ENCODE measurements at regions not wholly inside any gene's neighbourhood (a gene's known extent, or its start where the extent isn't known, plus 50 kb on each side); places are given as distances from the start of the nearest gene placed in this dataset.

GRCh38 chr2:220279372-220279771, 651.9 kb downstream of the SLC4A3 start:
- FAIRE-seq: no peak
- no peaks in the 10 kb centered on the region for H3K9me3 ChIP-seq (replicated peaks; ENCODE audit: control insufficient read depth, insufficient read depth, low read depth, low read length)
- 6% methylated on average over 2 of the region's 2 CpGs for WGBS (ENCODE audit: insufficient coverage, low coverage, missing lambda C conversion rate)
- intact Hi-C loops (cut with micrococcal nuclease) (no loop called here), in situ Hi-C loops (cut with MboI) (no loop called here)
- no peak for TF ChIP-seq HBP1 (CRISPR knock-in tag; IDR thresholded peaks at IDR 0.05)
- TF ChIP-seq POU5F1 (IDR thresholded peaks at IDR 0.05; ENCODE audit: borderline replicate concordance, low read depth, low read length, partially characterized antibody): no peak
- no peak for TF ChIP-seq GATAD2B (IDR thresholded peaks at IDR 0.05; ENCODE audit: borderline replicate concordance)
- TF ChIP-seq NEUROD1 (IDR thresholded peaks at IDR 0.05; ENCODE audit: borderline replicate concordance, low read depth, low read length, partially characterized antibody): no peak
- TF ChIP-seq ZNF717 (CRISPR knock-in tag; IDR thresholded peaks at IDR 0.05): no peak
- no peak for TF ChIP-seq PTBP1 (IDR thresholded peaks at IDR 0.05; ENCODE audit: low read depth, low read length)
- no peak for TF ChIP-seq U2AF2 (optimal IDR thresholded peaks at IDR 0.05; ENCODE audit: low read depth, low read length)
- TF ChIP-seq ZNF699 (CRISPR knock-in tag; IDR thresholded peaks at IDR 0.05; ENCODE audit: insufficient replicate concordance): no peak
- no peak for TF ChIP-seq BRCA1 (IDR thresholded peaks at IDR 0.05)
- no peak for TF ChIP-seq BRCA1 (CRISPR knock-in tag; IDR thresholded peaks at IDR 0.05)
- no peak for TF ChIP-seq MEF2D (tag; conservative IDR thresholded peaks at IDR 0.05; ENCODE audit: low read depth)
- TF ChIP-seq ETS2 (tag; IDR thresholded peaks at IDR 0.05; ENCODE audit: borderline replicate concordance, poor library complexity, severe bottlenecking): no peak
- TF ChIP-seq ZNF79 (CRISPR knock-in tag; IDR thresholded peaks at IDR 0.05; ENCODE audit: low read depth): no peak
- TF ChIP-seq GTF2A2 (tag; IDR thresholded peaks at IDR 0.05): no peak
- no peak for TF ChIP-seq RFX7 (CRISPR knock-in tag; IDR thresholded peaks at IDR 0.05)
- TF ChIP-seq HMGN3 (IDR thresholded peaks at IDR 0.05; ENCODE audit: borderline replicate concordance, extremely low read depth, insufficient read length, low read depth, low read length): no peak
- no peak for TF ChIP-seq ZNF280A (IDR thresholded peaks at IDR 0.05; ENCODE audit: low read depth, partially characterized antibody)
- TF ChIP-seq, protein P1, sequence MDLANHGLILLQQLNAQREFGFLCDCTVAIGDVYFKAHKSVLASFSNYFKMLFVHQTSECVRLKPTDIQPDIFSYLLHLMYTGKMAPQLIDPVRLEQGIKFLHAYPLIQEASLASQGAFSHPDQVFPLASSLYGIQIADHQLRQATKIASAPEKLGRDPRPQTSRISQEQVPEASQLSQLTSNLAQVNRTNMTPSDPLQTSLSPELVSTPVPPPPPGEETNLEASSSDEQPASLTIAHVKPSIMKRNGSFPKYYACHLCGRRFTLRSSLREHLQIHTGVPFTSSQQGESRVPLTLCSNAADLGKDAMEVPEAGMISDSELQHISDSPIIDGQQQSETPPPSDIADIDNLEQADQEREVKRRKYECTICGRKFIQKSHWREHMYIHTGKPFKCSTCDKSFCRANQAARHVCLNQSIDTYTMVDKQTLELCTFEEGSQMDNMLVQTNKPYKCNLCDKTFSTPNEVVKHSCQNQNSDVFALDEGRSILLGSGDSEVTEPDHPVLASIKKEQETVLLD (IDR thresholded peaks at IDR 0.05): no peak
- H3K9me1 ChIP-seq (ENCODE audit: control insufficient read depth, insufficient read depth, low read length): no peaks in the 10 kb centered on the region
- no peaks in the 10 kb centered on the region for H3K36me3 ChIP-seq (ENCODE audit: control insufficient read depth, insufficient read depth, low read length)
- H3K27ac ChIP-seq (ENCODE audit: extremely low read depth, low read depth, low read length): no peak overlapping the region
- H3K4me2 ChIP-seq (ENCODE audit: insufficient read depth, low read length): no peak overlapping the region
- DNase-seq (ENCODE audit: extremely low read depth in 1 of 4, low spot score in 3 of 4): no peak
- H3K4me3 ChIP-seq: no peak overlapping the region
- H3K4me1 ChIP-seq (replicated peaks in 1 of 2; ENCODE audit: control insufficient read depth in 2 of 2, insufficient read depth in 2 of 2, low read length in 2 of 2): no peaks in the 10 kb centered on the region
- no peak for ATAC-seq
- no peak overlapping the region for H2AFZ ChIP-seq (ENCODE audit: low read depth, low read length)
- CTCF ChIA-PET (ENCODE audit: low intra/inter-chr PET ratio): no interaction called here
- no peaks in the 10 kb centered on the region for H4K20me1 ChIP-seq (replicated peaks; ENCODE audit: control insufficient read depth, insufficient read depth, low read length)
- H3K9ac ChIP-seq (ENCODE audit: insufficient read depth in 1 of 2, low read depth in 2 of 2, low read length in 2 of 2): no peak overlapping the region
- no peaks in the 10 kb centered on the region for H3K27me3 ChIP-seq (ENCODE audit: control insufficient read depth in 2 of 2, insufficient read depth in 2 of 2, low read length in 2 of 2)
- POLR2A ChIA-PET: no interaction called here
- BruUV-seq (replicated peaks): no TSS peak
- no peaks in the 10 kb centered on the region for H3K79me2 ChIP-seq (ENCODE audit: control insufficient read depth, insufficient read depth, low read length)

Data from K562 (cell line).